PC-3 (cell line): ENCODE measurements at regions not wholly inside any gene's neighbourhood (a gene's known extent, or its start where the extent isn't known, plus 50 kb on each side); places are given as distances from the start of the nearest gene placed in this dataset.

ENCODE experiments used
- ATAC-seq: fragments of 200-7000 bp; cut with Tn5 transposase; 2 replicates; pipeline ENCODE4 v1.9.1; 2020; ENCODE audit warnings: mild to moderate bottlenecking, moderate library complexity
- BruUV-seq: library from RNA; stranded (reverse); fragments of 400-500 nt; replicated peaks from 2 replicates; lab custom pipeline; 2021; lab: Mats Ljungman, UMichigan
- CTCF ChIA-PET: fragments of 300-600 bp; sonication (Branson Sonifier 250); formaldehyde crosslinking; loops from one replicate; lab custom pipeline; 2022; ENCODE audit warnings: antibody characterized with exemption; lab: Charles Lee
- POLR2A ChIA-PET: fragments of 300-600 bp; sonication (Branson Sonifier 250); formaldehyde crosslinking; loops from one replicate; lab custom pipeline; 2022; ENCODE audit warnings: antibody characterized with exemption; ENCODE audit not compliant: unreplicated experiment; lab: Charles Lee
- DNase-seq: peaks from one replicate; pipeline ENCODE4 v3.0.0-alpha.2; 2015
- H2AFZ ChIP-seq: fragments of 300-600 bp; sonication (generic); 2 replicates; pipeline ENCODE4 v1.6.0; 2016; ENCODE audit warnings: antibody characterized with exemption, low read length
- H3F3A ChIP-seq: fragments of 300-600 bp; sonication (generic); one replicate; pipeline ENCODE4 v1.6.0; 2017; ENCODE audit warnings: antibody characterized with exemption, low read length, control low read depth, mild to moderate bottlenecking; ENCODE audit not compliant: unreplicated experiment
- H3K27ac ChIP-seq: fragments of 300-600 bp; sonication (generic); 2 replicates; pipeline ENCODE4 v1.5.1; 2016; ENCODE audit warnings: mild to moderate bottlenecking, low read length
- H3K27me3 ChIP-seq: fragments of 300-600 bp; sonication (generic); 2 replicates; pipeline ENCODE4 v1.6.1; 2016; ENCODE audit warnings: low read length, mixed read lengths
- H3K36me3 ChIP-seq: fragments of 300-600 bp; sonication (generic); 2 replicates; pipeline ENCODE4 v1.6.1; 2016; ENCODE audit warnings: low read depth, mixed run types, low read length, mixed read lengths
- H3K4me1 ChIP-seq: fragments of 300-600 bp; sonication (generic); 2 replicates; pipeline ENCODE4 v1.5.1; 2016; ENCODE audit warnings: low read length; ENCODE audit not compliant: insufficient read depth
- H3K4me2 ChIP-seq: fragments of 300-600 bp; sonication (generic); 2 replicates; pipeline ENCODE4 v1.6.0; 2016; ENCODE audit warnings: low read length
- H3K4me3 ChIP-seq: fragments of 300-600 bp; sonication (generic); 2 replicates; pipeline ENCODE4 v1.5.1; 2016; ENCODE audit warnings: mild to moderate bottlenecking, low read length, mixed read lengths
- H3K79me2 ChIP-seq: fragments of 300-600 bp; sonication (generic); 2 replicates; pipeline ENCODE4 v1.6.1; 2017; ENCODE audit warnings: low read length, mixed read lengths
- H3K9ac ChIP-seq: fragments of 300-600 bp; sonication (generic); 2 replicates; pipeline ENCODE4 v1.6.0; 2016; ENCODE audit warnings: mild to moderate bottlenecking, low read length
- H3K9me2 ChIP-seq: fragments of 300-600 bp; sonication (generic); replicated peaks from 2 replicates; pipeline ENCODE4 v1.6.1; 2016; ENCODE audit warnings: mixed run types, low read length, mixed read lengths
- H3K9me3 ChIP-seq: fragments of 300-600 bp; sonication (generic); 2 replicates; pipeline ENCODE4 v1.6.1; 2016; ENCODE audit warnings: low read length, mixed read lengths
- H4K20me1 ChIP-seq: fragments of 300-600 bp; sonication (generic); 2 replicates; pipeline ENCODE4 v1.6.1; 2016; ENCODE audit warnings: low read length, mixed read lengths
- EZH2 ChIP-seq: fragments of 300-600 bp; sonication (generic); IDR thresholded peaks from one replicate; pipeline ENCODE4 v1.6.1; 2017; ENCODE audit warnings: antibody characterized with exemption, mild to moderate bottlenecking, low read length; ENCODE audit not compliant: unreplicated experiment
- EZH2phosphoT487 ChIP-seq: fragments of 300-600 bp; sonication (generic); IDR thresholded peaks from 2 replicates; pipeline ENCODE4 v1.6.1; 2018; ENCODE audit warnings: mild to moderate bottlenecking, antibody characterized with exemption, low read length, borderline replicate concordance
- intact Hi-C: fragments of 100-400 bp; cut with micrococcal nuclease; formaldehyde crosslinking; loops from 2 replicates; pipeline ENCODE4 v1.9.0; 2023
- TF ChIP-seq, protein P1 (sequence below): fragments of 300-600 bp; sonication (generic); conservative IDR thresholded peaks from 2 replicates; pipeline ENCODE4 v1.5.1; 2017; ENCODE audit warnings: antibody characterized with exemption, low read depth, mild to moderate bottlenecking, low read length

- ChIA-PET POLR2A (no interaction called here), CTCF (no interaction called here)
- Histone ChIP-seq H3K79me2 (no peaks in the 10 kb centered on the region), H3K4me1 (no peaks in the 10 kb centered on the region), H3K4me3 (no peak overlapping the region), H3K27me3 (no peaks in the 10 kb centered on the region), H3K9me3 (no peaks in the 10 kb centered on the region), H3F3A (no peaks in the 10 kb centered on the region), H4K20me1 (no peaks in the 10 kb centered on the region), H2AFZ (no peak overlapping the region), H3K4me2 (no peak overlapping the region), H3K27ac (no peak overlapping the region), H3K9ac (no peak overlapping the region), H3K9me2 (no peaks in the 10 kb centered on the region), H3K36me3 (no peaks in the 10 kb centered on the region)
- TF ChIP-seq EZH2phosphoT487 = no peak
- TF ChIP-seq, protein P1, sequence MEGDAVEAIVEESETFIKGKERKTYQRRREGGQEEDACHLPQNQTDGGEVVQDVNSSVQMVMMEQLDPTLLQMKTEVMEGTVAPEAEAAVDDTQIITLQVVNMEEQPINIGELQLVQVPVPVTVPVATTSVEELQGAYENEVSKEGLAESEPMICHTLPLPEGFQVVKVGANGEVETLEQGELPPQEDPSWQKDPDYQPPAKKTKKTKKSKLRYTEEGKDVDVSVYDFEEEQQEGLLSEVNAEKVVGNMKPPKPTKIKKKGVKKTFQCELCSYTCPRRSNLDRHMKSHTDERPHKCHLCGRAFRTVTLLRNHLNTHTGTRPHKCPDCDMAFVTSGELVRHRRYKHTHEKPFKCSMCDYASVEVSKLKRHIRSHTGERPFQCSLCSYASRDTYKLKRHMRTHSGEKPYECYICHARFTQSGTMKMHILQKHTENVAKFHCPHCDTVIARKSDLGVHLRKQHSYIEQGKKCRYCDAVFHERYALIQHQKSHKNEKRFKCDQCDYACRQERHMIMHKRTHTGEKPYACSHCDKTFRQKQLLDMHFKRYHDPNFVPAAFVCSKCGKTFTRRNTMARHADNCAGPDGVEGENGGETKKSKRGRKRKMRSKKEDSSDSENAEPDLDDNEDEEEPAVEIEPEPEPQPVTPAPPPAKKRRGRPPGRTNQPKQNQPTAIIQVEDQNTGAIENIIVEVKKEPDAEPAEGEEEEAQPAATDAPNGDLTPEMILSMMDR = no peak
- TF ChIP-seq EZH2 = no peak
- BruUV-seq = no TSS peak
- ATAC-seq (no peak), DNase-seq (no peak)
- intact Hi-C loops = no loop called here
Measured at GRCh38 chr4:100246697-100247096, 56.4 kb upstream of the DDIT4L start.

DNA sequence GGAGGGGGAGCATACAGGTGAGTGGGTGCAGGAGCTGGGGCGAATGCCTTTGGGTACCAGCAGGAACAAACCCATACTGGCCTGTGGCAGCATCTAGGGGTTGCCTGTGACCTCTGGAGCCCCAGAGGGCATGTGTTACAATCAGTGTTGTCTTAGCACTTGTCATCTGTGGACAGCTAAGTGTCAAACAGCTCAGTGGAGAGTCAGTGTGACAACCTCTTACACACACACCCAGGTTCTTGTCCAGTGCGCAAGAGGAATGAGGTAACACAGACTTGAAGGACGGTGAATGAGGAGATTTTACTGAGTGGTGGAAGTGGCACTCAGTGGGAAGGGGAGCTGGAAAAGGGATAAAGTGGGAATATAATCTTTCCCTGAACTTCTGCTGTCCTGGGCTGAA, 54.1 kb upstream of the DDIT4L start:
- no peak overlapping the region for H3K4me3 ChIP-seq
- H3K36me3 ChIP-seq = no peaks in the 10 kb centered on the region
- no peak overlapping the region for H2AFZ ChIP-seq
- H4K20me1 ChIP-seq = no peaks in the 10 kb centered on the region
- intact Hi-C loops = no loop called here
- H3K9me3 ChIP-seq = no peaks in the 10 kb centered on the region
- no peaks in the 10 kb centered on the region for H3K79me2 ChIP-seq
- no peaks in the 10 kb centered on the region for H3F3A ChIP-seq
- no peak overlapping the region for H3K27ac ChIP-seq
- H3K4me2 ChIP-seq = no peak overlapping the region
- H3K9ac ChIP-seq = no peak overlapping the region
- ATAC-seq (no peak), DNase-seq (no peak)
- POLR2A ChIA-PET = no interaction called here
- H3K9me2 ChIP-seq = no peaks in the 10 kb centered on the region
- TF ChIP-seq, protein P1 = no peak
- no peak for TF ChIP-seq EZH2
- CTCF ChIA-PET = no interaction called here
- H3K4me1 ChIP-seq = no peaks in the 10 kb centered on the region
- no peaks in the 10 kb centered on the region for H3K27me3 ChIP-seq
- no TSS peak for BruUV-seq
